GM13976 (cell line): ENCODE measurements at regions not wholly inside any gene's neighbourhood (a gene's known extent, or its start where the extent isn't known, plus 50 kb on each side); places are given as distances from the start of the nearest gene placed in this dataset.
"Not testable (repeated sequence)": the region's sequence is repeated elsewhere in the genome, so short reads cannot be mapped to it uniquely, and the experiment has no call there.

Experiments used
- DNase-seq: peaks from one replicate; pipeline ENCODE4 v3.0.0; 2012; ENCODE audit warnings: low spot score
- CTCF ChIP-seq: IDR thresholded peaks from 2 replicates; pipeline ENCODE4 v1.5.1; 2012; ENCODE audit warnings: borderline replicate concordance, mild to moderate bottlenecking; ENCODE audit not compliant: insufficient read depth; ENCODE audit errors: extremely low read depth, missing control alignments, control extremely low read depth
- in situ Hi-C: fragments of 300-500 bp; cut with MboI; formaldehyde crosslinking; loops from one replicate; pipeline ENCODE4 v1.12.0; 2022; ENCODE audit warnings: low sequenced_read_pairs, mixed read lengths, inconsistent platforms; ENCODE audit not compliant: unreplicated experiment

GRCh38 chr7:46600340-46600739 lies 679.3 kb upstream of the IGFBP3 start:
- no peak for TF ChIP-seq CTCF
- DNase-seq = no peak
- in situ Hi-C loops = no loop called here

GRCh38 chr7:46594831-46595230 lies 673.8 kb upstream of the IGFBP3 start:
- DNase-seq, in situ Hi-C loops: not testable (repeated sequence)

- DNase-seq, in situ Hi-C loops: not testable (repeated sequence)
These were observed 670.1 kb upstream of the IGFBP3 start for GRCh38 chr7:46590918-46591905.

- no peak for DNase-seq
- in situ Hi-C loops = no loop called here
- no peak for TF ChIP-seq CTCF
These were observed 668.2 kb upstream of the IGFBP3 start for GRCh38 chr7:46589286-46589685.

DNA sequence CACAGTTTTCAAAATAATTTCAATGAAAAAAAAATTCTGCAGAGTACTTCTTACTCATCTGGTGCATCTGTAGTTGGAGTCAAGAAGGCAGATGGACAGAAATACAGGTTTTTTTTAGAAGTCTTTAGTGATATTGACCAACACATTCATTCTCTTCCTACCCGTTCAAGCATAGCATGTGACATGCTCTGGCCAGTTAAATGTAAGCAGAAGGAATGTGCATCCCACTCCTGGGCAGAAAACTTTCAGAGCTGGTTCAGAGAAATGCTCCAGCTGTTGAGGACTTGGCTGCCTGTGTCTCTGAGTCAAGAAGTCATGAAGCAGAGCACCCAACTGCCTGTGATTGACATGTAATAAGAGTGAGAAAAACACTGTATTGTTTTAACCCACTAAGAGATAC lies 665.3 kb upstream of the IGFBP3 start:
- TF ChIP-seq CTCF = no peak
- DNase-seq = no peak
- in situ Hi-C loops = no loop called here

DNA sequence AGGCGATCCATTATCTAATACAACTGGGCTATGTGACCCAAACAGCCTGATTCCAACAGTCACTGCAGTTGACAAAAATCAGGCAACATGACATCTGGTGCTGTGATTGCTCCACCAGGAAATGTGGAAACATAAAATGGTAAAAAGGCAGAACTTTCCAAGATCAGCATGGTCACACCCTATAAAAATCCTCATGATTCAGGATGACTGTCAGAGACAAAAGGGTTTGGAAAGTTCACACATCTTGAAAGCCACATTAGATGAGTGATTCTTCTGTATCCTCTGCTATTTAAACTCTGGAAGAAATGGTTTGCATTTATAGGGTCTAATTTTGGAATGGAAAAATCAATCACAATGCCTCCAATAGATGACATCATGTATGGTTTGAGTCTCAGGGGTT lies 662.6 kb upstream of the IGFBP3 start:
- in situ Hi-C loops = no loop called here
- TF ChIP-seq CTCF = no peak
- DNase-seq = no peak

DNA sequence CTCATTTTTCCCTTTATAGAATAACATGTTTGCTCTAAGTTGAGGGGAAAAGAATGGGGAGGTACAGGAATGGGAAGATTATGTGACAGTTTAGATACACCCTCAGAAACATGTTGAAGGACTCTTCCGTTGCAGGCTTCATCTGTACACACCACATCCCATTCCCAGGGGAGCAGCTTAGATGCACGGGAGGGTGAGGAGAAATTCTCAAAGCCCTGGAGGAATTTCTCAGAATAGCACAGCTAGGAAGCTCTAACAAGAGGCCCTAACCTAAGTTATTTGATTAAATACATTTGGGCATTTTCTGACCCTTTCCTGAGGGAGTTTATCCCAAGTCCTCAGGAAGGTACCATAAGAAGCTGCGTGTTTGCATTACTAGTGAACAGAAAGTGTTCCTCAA lies 660.2 kb upstream of the IGFBP3 start:
- no peak for TF ChIP-seq CTCF
- in situ Hi-C loops = no loop called here
- DNase-seq = no peak
